Fibroblast of villous mesenchyme (primary cell): ENCODE measurements at regions not wholly inside any gene's neighbourhood (a gene's known extent, or its start where the extent isn't known, plus 50 kb on each side); places are given as distances from the start of the nearest gene placed in this dataset.

Source experiments
- DNase-seq: peaks from one replicate; pipeline ENCODE4 v3.0.0-alpha.2; 2010; ENCODE audit warnings: low read depth
- H3K4me3 ChIP-seq: 2 replicates; pipeline ENCODE4 v1.5.1; 2011; ENCODE audit warnings: low read depth, mild to moderate bottlenecking, low read length
- CTCF ChIP-seq: IDR thresholded peaks from 2 replicates; pipeline ENCODE4 v1.5.1; 2012; ENCODE audit warnings: low read depth, mild to moderate bottlenecking, low read length; ENCODE audit not compliant: insufficient read depth

GRCh38 chr2:107437807-107438206 lies 388.9 kb upstream of the RGPD4 start:
- H3K4me3 ChIP-seq, result no peak overlapping the region
- no peak for TF ChIP-seq CTCF

GRCh38 chr2:107448160-107448559 lies 378.5 kb upstream of the RGPD4 start:
- no peak for DNase-seq
- H3K4me3 ChIP-seq, result no peak overlapping the region
- TF ChIP-seq CTCF, result no peak

More at GRCh38 chr2:107437807-107438206, 388.9 kb upstream of the RGPD4 start:
- DNase-seq, result no peak

- H3K4me3 ChIP-seq, result no peak overlapping the region
- no peak for DNase-seq
- no peak for TF ChIP-seq CTCF
Measured at GRCh38 chr2:107461301-107461700, 365.4 kb upstream of the RGPD4 start.

GRCh38 chr2:107462181-107462580 lies 364.5 kb upstream of the RGPD4 start:
- DNase-seq, result no peak
- TF ChIP-seq CTCF, result no peak
- H3K4me3 ChIP-seq, result no peak overlapping the region

- no peak for TF ChIP-seq CTCF
- H3K4me3 ChIP-seq, result no peak overlapping the region
- no peak for DNase-seq
Measured at GRCh38 chr2:107466241-107466640, 360.5 kb upstream of the RGPD4 start.

GRCh38 chr2:107466984-107467773 lies 359.5 kb upstream of the RGPD4 start:
- no peak overlapping the region for H3K4me3 ChIP-seq
- TF ChIP-seq CTCF, result no peak
- DNase-seq, result no peak
